ENCODE measurements at regions not wholly inside any gene's neighbourhood (a gene's known extent, or its start where the extent isn't known, plus 50 kb on each side); places are given as distances from the start of the nearest gene placed in this dataset.
A peak's percentile ranks its signal among the peaks of the same experiment; 100 is the strongest.

DNA sequence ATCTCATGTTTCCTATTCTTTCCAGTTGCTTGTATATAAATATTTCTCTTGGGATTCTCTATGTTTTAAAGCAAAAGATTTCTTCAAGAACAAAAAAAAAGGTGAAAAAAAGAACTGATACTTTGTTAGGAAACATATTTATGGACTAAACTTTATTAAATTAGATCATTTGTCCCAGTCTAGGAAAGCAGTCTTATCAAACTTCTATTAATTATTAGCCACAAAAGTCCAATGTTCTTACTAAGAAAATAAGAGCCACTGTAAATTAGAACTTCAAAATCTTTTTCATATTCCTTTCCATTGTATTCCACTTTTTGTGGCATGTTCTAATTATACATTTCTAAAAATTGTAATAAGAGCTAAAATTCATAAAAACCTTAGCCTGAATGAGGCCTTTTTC, 175.2 kb downstream of the TYW3 start:
- intact Hi-C loops (cut with DNase I; ENCODE audit: low total_unique reads) = no loop called here
- H3K27me3 ChIP-seq (replicated peaks in 1 of 7) = no peaks in the 10 kb centered on the region

DNA sequence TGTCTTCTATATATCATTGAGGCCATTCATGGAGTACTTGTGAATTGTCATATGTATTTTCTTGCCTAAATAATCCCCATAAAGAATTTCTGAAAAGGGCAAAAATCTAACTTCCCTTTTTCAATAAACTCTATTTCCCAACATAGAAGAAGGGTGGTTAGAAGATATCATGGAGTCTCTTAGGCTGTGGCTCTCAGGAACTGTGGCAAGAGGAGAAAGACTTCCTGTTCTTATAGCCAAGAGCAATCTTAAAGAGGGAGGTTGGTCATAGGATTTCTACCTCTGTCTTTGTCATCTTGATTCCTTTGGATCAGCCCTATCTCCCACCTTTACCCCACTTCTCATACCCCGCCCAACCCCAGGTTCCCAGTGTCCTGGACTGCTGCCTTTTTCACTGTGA, 175.8 kb downstream of the TYW3 start:
- Histone ChIP-seq H3K27me3 (replicated peaks in 1 of 7) (no peaks in the 10 kb centered on the region), H3K4me3 (no peak overlapping the region), H3K36me3 (no peaks in the 10 kb centered on the region), H3K27ac (no peak overlapping the region), H3K4me1 (no peaks in the 10 kb centered on the region), H3K9me3 (peaks cover 0 to 12% (median 7%) of the 10 kb centered on the region in 8 donors)
- DNase-seq = no peak
- intact Hi-C loops (cut with DNase I; ENCODE audit: low total_unique reads) = no loop called here
- TF ChIP-seq POLR2AphosphoS5 (IDR thresholded peaks at IDR 0.05) (no peak), CTCF (IDR thresholded peaks at IDR 0.05 in 8 of 11, conservative IDR thresholded peaks at IDR 0.05 in 3 of 11) (no peak), POLR2A (IDR thresholded peaks at IDR 0.05) (no peak)
- 74 to 84% (median 79%) methylated on average over 1 of the region's 1 CpG for WGBS, 5 donors

More for the DNA sequence above, 175.2 kb downstream of the TYW3 start:
- Histone ChIP-seq H3K27ac (no peak overlapping the region), H3K9me3 (peaks cover 0 to 6% (median under 1%) of the 10 kb centered on the region in 8 donors), H3K4me3 (no peak overlapping the region), H3K4me1 (no peaks in the 10 kb centered on the region), H3K36me3 (no peaks in the 10 kb centered on the region)
- TF ChIP-seq POLR2AphosphoS5 (IDR thresholded peaks at IDR 0.05) (no peak), CTCF (IDR thresholded peaks at IDR 0.05 in 8 of 11, conservative IDR thresholded peaks at IDR 0.05 in 3 of 11) (no peak), POLR2A (IDR thresholded peaks at IDR 0.05) (no peak)
- no peak for DNase-seq

DNA sequence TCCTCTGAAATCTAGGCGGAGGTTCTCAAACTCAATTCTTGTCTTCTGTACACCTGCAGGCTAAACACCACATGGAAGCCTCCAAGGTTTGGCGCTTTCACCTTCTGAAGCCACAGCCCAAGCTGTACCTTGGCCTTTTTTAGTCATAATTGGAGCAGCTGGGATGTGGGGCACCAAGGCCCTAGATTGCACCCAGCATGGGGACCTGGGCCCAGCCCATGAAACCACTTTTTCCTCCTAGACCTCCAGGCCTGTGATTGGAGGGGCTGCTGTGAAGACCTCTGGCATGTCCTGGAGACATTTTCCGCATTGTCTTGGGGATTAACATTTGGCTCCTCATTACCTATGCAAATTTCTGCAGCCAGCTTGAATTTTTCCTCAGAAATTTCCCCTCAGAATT, 181.0 kb downstream of the TYW3 start:
- no peaks in the 10 kb centered on the region for H3K36me3 ChIP-seq
- peaks cover 0 to 53% (median 47%) of the 10 kb centered on the region in 8 donors for H3K9me3 ChIP-seq
- H3K27ac ChIP-seq = no peak overlapping the region
- WGBS, 5 donors = 60 to 92% (median 77%) methylated on average over 3 of the region's 3 CpGs
- no peak overlapping the region for H3K4me3 ChIP-seq
- TF ChIP-seq POLR2A (IDR thresholded peaks at IDR 0.05) (no peak), POLR2AphosphoS5 (IDR thresholded peaks at IDR 0.05) (no peak), CTCF (IDR thresholded peaks at IDR 0.05 in 8 of 11, conservative IDR thresholded peaks at IDR 0.05 in 3 of 11) (no peak)
- intact Hi-C loops (cut with DNase I; ENCODE audit: low total_unique reads) = no loop called here
- no peaks in the 10 kb centered on the region for H3K27me3 ChIP-seq (replicated peaks in 1 of 7)
- no peaks in the 10 kb centered on the region for H3K4me1 ChIP-seq
- DNase-seq = peak; percentile 52

DNA sequence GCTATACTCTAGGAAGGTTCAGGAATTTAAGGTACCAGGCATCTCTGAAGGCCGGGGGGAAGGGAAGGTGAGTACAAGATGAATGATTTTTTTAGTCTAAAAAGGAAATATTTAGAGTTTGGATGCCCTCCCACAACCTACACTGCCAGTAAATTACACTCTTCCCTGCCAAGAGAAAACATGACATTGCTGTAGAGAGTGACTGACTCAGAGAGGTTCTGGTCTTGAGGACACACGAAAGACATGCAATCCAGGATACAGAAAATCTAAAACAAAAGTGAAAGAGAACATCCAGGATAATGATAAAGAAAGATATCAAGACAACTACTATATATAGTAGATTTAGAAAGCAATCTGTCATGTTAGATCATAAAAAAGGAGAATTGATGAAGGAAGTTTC, 200.5 kb downstream of the TYW3 start:
- no peak overlapping the region for H3K4me3 ChIP-seq
- H3K27me3 ChIP-seq (replicated peaks in 1 of 7) = no peaks in the 10 kb centered on the region
- intact Hi-C loops (cut with DNase I; ENCODE audit: low total_unique reads) = no loop called here
- H3K27ac ChIP-seq = no peak overlapping the region
- TF ChIP-seq POLR2A (IDR thresholded peaks at IDR 0.05) (no peak), POLR2AphosphoS5 (IDR thresholded peaks at IDR 0.05) (no peak), CTCF (IDR thresholded peaks at IDR 0.05 in 8 of 11, conservative IDR thresholded peaks at IDR 0.05 in 3 of 11) (no peak)
- peaks cover 0 to 15% (median 0%) of the 10 kb centered on the region in 8 donors for H3K9me3 ChIP-seq
- WGBS, 5 donors = 56 to 71% (median 61%) methylated on average over 2 of the region's 2 CpGs
- DNase-seq = no peak
- H3K4me1 ChIP-seq = no peaks in the 10 kb centered on the region
- no peaks in the 10 kb centered on the region for H3K36me3 ChIP-seq

Data from spleen (tissue), 11 donors.